Neural crest cell (in vitro differentiated cells): ENCODE measurements at regions not wholly inside any gene's neighbourhood (a gene's known extent, or its start where the extent isn't known, plus 50 kb on each side); places are given as distances from the start of the nearest gene placed in this dataset.

Source experiments
- DNase-seq: peaks from one replicate; pipeline ENCODE4 v3.0.0; 2021; ENCODE audit warnings: low read depth, mixed read lengths, low spot score
- H3K27ac Mint-ChIP-seq: one replicate; pipeline ENCODE4 v1.8.0; 2021; ENCODE audit warnings: mild to moderate bottlenecking, mixed read lengths; ENCODE audit not compliant: unreplicated experiment
- H3K27me3 Mint-ChIP-seq: 2 replicates; pipeline ENCODE4 v1.8.0; 2021; ENCODE audit warnings: low read depth, mild to moderate bottlenecking, mixed read lengths
- H3K36me3 Mint-ChIP-seq: 2 replicates; pipeline ENCODE4 v1.8.0; 2021; ENCODE audit warnings: low read depth, mild to moderate bottlenecking, mixed read lengths
- H3K4me1 Mint-ChIP-seq: 2 replicates; pipeline ENCODE4 v1.8.0; 2021; ENCODE audit warnings: mixed read lengths
- H3K4me3 Mint-ChIP-seq: one replicate; pipeline ENCODE4 v1.8.0; 2021; ENCODE audit warnings: mild to moderate bottlenecking, mixed read lengths
- H3K9me3 Mint-ChIP-seq: 2 replicates; pipeline ENCODE4 v1.8.0; 2021; ENCODE audit warnings: mixed read lengths
- CTCF ChIP-seq: fragments of 200-600 bp; sonication (generic); conservative IDR thresholded peaks from 2 replicates; pipeline ENCODE4 v1.5.0; 2021; ENCODE audit warnings: antibody characterized with exemption, mild to moderate bottlenecking

- H3K36me3 Mint-ChIP-seq: no peaks in the 10 kb centered on the region
- TF ChIP-seq CTCF: no peak
- no peaks in the 10 kb centered on the region for H3K27me3 Mint-ChIP-seq
- DNase-seq: no peak
- peaks cover 5% of the 10 kb centered on the region for H3K9me3 Mint-ChIP-seq
- no peaks in the 10 kb centered on the region for H3K4me1 Mint-ChIP-seq
- H3K27ac Mint-ChIP-seq: no peak overlapping the region
- H3K4me3 Mint-ChIP-seq: no peak overlapping the region
Observed at GRCh38 chr1:64318428-64318827, 115.0 kb downstream of the UBE2U start.

- Mint-ChIP-seq H3K36me3 (no peaks in the 10 kb centered on the region), H3K9me3 (no peaks in the 10 kb centered on the region), H3K27ac (no peak overlapping the region), H3K27me3 (no peaks in the 10 kb centered on the region), H3K4me1 (no peaks in the 10 kb centered on the region), H3K4me3 (no peak overlapping the region)
- TF ChIP-seq CTCF: no peak
- no peak for DNase-seq
Observed at GRCh38 chr1:64320007-64320406, 116.6 kb downstream of the UBE2U start.

GRCh38 chr1:64320470-64320869 is 117.0 kb downstream of the UBE2U start:
- H3K27ac Mint-ChIP-seq: peak overlapping the region; percentile 47
- H3K27me3 Mint-ChIP-seq: no peaks in the 10 kb centered on the region
- H3K36me3 Mint-ChIP-seq: no peaks in the 10 kb centered on the region
- no peaks in the 10 kb centered on the region for H3K9me3 Mint-ChIP-seq
- no peak for TF ChIP-seq CTCF
- no peak overlapping the region for H3K4me3 Mint-ChIP-seq
- no peaks in the 10 kb centered on the region for H3K4me1 Mint-ChIP-seq
- no peak for DNase-seq

- no peak for TF ChIP-seq CTCF
- no peaks in the 10 kb centered on the region for H3K9me3 Mint-ChIP-seq
- no peak overlapping the region for H3K4me3 Mint-ChIP-seq
- no peaks in the 10 kb centered on the region for H3K4me1 Mint-ChIP-seq
- H3K27me3 Mint-ChIP-seq: no peaks in the 10 kb centered on the region
- no peak for DNase-seq
- H3K36me3 Mint-ChIP-seq: no peaks in the 10 kb centered on the region
- no peak overlapping the region for H3K27ac Mint-ChIP-seq
Observed at GRCh38 chr1:64320922-64321614, 117.6 kb downstream of the UBE2U start.

GRCh38 chr1:64323054-64323453 is 119.6 kb downstream of the UBE2U start:
- Mint-ChIP-seq H3K36me3 (no peaks in the 10 kb centered on the region), H3K4me3 (no peak overlapping the region), H3K27ac (no peak overlapping the region), H3K9me3 (peaks cover 3% of the 10 kb centered on the region), H3K27me3 (no peaks in the 10 kb centered on the region), H3K4me1 (no peaks in the 10 kb centered on the region)
- no peak for TF ChIP-seq CTCF
- no peak for DNase-seq

GRCh38 chr1:64323882-64324281 is 120.5 kb downstream of the UBE2U start:
- no peak for DNase-seq
- H3K4me3 Mint-ChIP-seq: no peak overlapping the region
- TF ChIP-seq CTCF: no peak
- H3K27ac Mint-ChIP-seq: no peak overlapping the region
- peaks cover 3% of the 10 kb centered on the region for H3K9me3 Mint-ChIP-seq
- no peaks in the 10 kb centered on the region for H3K4me1 Mint-ChIP-seq
- H3K27me3 Mint-ChIP-seq: no peaks in the 10 kb centered on the region
- H3K36me3 Mint-ChIP-seq: no peaks in the 10 kb centered on the region
